ENCODE measurements at regions not wholly inside any gene's neighbourhood (a gene's known extent, or its start where the extent isn't known, plus 50 kb on each side); places are given as distances from the start of the nearest gene placed in this dataset.
"Not testable (repeated sequence)": the region's sequence is repeated elsewhere in the genome, so short reads cannot be mapped to it uniquely, and the experiment has no call there.

GRCh38 chr1:192477630-192478029, 97.9 kb upstream of the RGS1 start:
- DNase-seq = no peak

GRCh38 chr1:192485692-192486436, 89.7 kb upstream of the RGS1 start:
- no peak for DNase-seq

- DNase-seq = no peak
Measured at GRCh38 chr1:192488058-192488457, 87.5 kb upstream of the RGS1 start.

GRCh38 chr1:192489047-192489446, 86.5 kb upstream of the RGS1 start:
- DNase-seq = no peak

- peak; percentile 79 for DNase-seq
Measured at GRCh38 chr1:192489748-192490147, 85.8 kb upstream of the RGS1 start.

- no peak for DNase-seq
Measured at GRCh38 chr1:192491804-192492554, 83.6 kb upstream of the RGS1 start.

GRCh38 chr1:192493584-192493983, 82.0 kb upstream of the RGS1 start:
- DNase-seq = no peak

GRCh38 chr1:192496369-192497056, 79.1 kb upstream of the RGS1 start:
- DNase-seq = no peak

GRCh38 chr1:192497214-192497794, 78.3 kb upstream of the RGS1 start:
- no peak for DNase-seq

- DNase-seq = not testable (repeated sequence)
Measured at GRCh38 chr1:192498092-192498491, 77.5 kb upstream of the RGS1 start.

GRCh38 chr1:192499061-192499581, 76.5 kb upstream of the RGS1 start:
- not testable (repeated sequence) for DNase-seq

GRCh38 chr1:192500541-192500940, 75.0 kb upstream of the RGS1 start:
- DNase-seq = not testable (repeated sequence)

GRCh38 chr1:192506741-192507155, 68.8 kb upstream of the RGS1 start:
- no peak for DNase-seq

GRCh38 chr1:192512426-192513162, 63.0 kb upstream of the RGS1 start:
- DNase-seq = no peak

- DNase-seq = no peak
Measured at GRCh38 chr1:192513196-192513595, 62.4 kb upstream of the RGS1 start.

- no peak for DNase-seq
Measured at GRCh38 chr1:192513697-192514096, 61.9 kb upstream of the RGS1 start.

GRCh38 chr1:192516776-192517297, 58.7 kb upstream of the RGS1 start:
- peak; percentile 8 for DNase-seq

GRCh38 chr1:192517716-192518355, 57.7 kb upstream of the RGS1 start:
- DNase-seq = not testable (repeated sequence)

- DNase-seq = no peak
Measured at GRCh38 chr1:192518700-192519099, 56.9 kb upstream of the RGS1 start.

- DNase-seq = no peak
Measured at GRCh38 chr1:192521734-192522133, 53.8 kb upstream of the RGS1 start.

- DNase-seq = no peak
Measured at GRCh38 chr1:192522673-192523072, 52.9 kb upstream of the RGS1 start.
